NCI-H774 (cell line): ENCODE measurements at regions not wholly inside any gene's neighbourhood (a gene's known extent, or its start where the extent isn't known, plus 50 kb on each side); places are given as distances from the start of the nearest gene placed in this dataset.
"Not testable (repeated sequence)": the region's sequence is repeated elsewhere in the genome, so short reads cannot be mapped to it uniquely, and the experiment has no call there.

Source experiments
- DNase-seq: peaks from one replicate; lab custom pipeline; 2025; lab: John Stamatoyannopoulos, UW

- DNase-seq, result no peak
Observed at GRCh38 chr5:124901081-124901480, 154.6 kb upstream of the ZNF608 start.

GRCh38 chr5:124902097-124902821, 155.8 kb upstream of the ZNF608 start:
- peak; percentile 34 for DNase-seq

GRCh38 chr5:124905256-124906130, 159.1 kb upstream of the ZNF608 start:
- DNase-seq, result no peak

GRCh38 chr5:124906339-124907097, 160.1 kb upstream of the ZNF608 start:
- DNase-seq, result peak; percentile 35

GRCh38 chr5:124907098-124907644, 160.7 kb upstream of the ZNF608 start:
- no peak for DNase-seq

- DNase-seq, result peak; percentile 38
Observed at GRCh38 chr5:124908581-124909451, 162.4 kb upstream of the ZNF608 start.

GRCh38 chr5:124909734-124910133, 163.3 kb upstream of the ZNF608 start:
- no peak for DNase-seq

- no peak for DNase-seq
Observed at GRCh38 chr5:124910354-124911016, 164.0 kb upstream of the ZNF608 start.

GRCh38 chr5:124912638-124913328, 166.3 kb upstream of the ZNF608 start:
- no peak for DNase-seq

GRCh38 chr5:124913329-124913653, 166.9 kb upstream of the ZNF608 start:
- no peak for DNase-seq

- not testable (repeated sequence) for DNase-seq
Observed at GRCh38 chr5:124916313-124916712, 169.9 kb upstream of the ZNF608 start.

GRCh38 chr5:124918618-124919017, 172.2 kb upstream of the ZNF608 start:
- no peak for DNase-seq

- DNase-seq, result no peak
Observed at GRCh38 chr5:124919076-124919475, 172.6 kb upstream of the ZNF608 start.

- no peak for DNase-seq
Observed at GRCh38 chr5:124919747-124920525, 173.5 kb upstream of the ZNF608 start.

GRCh38 chr5:124920909-124921666, 174.6 kb upstream of the ZNF608 start:
- DNase-seq, result no peak

- no peak for DNase-seq
Observed at GRCh38 chr5:124921694-124922093, 175.3 kb upstream of the ZNF608 start.

- DNase-seq, result peak; percentile 35
Observed at GRCh38 chr5:124922255-124922975, 176.0 kb upstream of the ZNF608 start.

GRCh38 chr5:124923131-124923530, 176.7 kb upstream of the ZNF608 start:
- DNase-seq, result peak; percentile 76
